CD14-positive monocyte (primary cell): ENCODE measurements at regions not wholly inside any gene's neighbourhood (a gene's known extent, or its start where the extent isn't known, plus 50 kb on each side); places are given as distances from the start of the nearest gene placed in this dataset.

Experiments used
- DNase-seq, 3 donors: peaks; one replicate each; pipeline ENCODE4 v3.0.0-alpha.2; 2011 to 2022
- H2AFZ ChIP-seq: 2 replicates; pipeline ENCODE4 v1.6.0; 2012; ENCODE audit warnings: mild to moderate bottlenecking, low read depth, low read length, inconsistent platforms; ENCODE audit not compliant: insufficient read depth, poor library complexity, severe bottlenecking
- H3K27ac ChIP-seq, 2 donors: 1 replicate in 1 of 2; 2 replicates in 1 of 2; pipeline ENCODE4 v1.5.1; 2012 to 2013; ENCODE audit warnings: low read length in 2 of 2, control low read depth in 1 of 2, inconsistent platforms in 1 of 2, low read depth in 1 of 2, mild to moderate bottlenecking in 1 of 2
- H3K27me3 ChIP-seq, 2 donors: one replicate each; pipeline versions ENCODE4 v1.6.0 to v1.6.1; 2011 to 2013; ENCODE audit warnings: low read length in 2 of 2; ENCODE audit not compliant: control insufficient read depth in 2 of 2, insufficient read depth in 2 of 2
- H3K36me3 ChIP-seq, 2 donors: replicated peaks in 1 of 2; 1 replicate in 1 of 2; 2 replicates in 1 of 2; pipeline versions ENCODE4 v1.5.1 to v1.6.1; 2012 to 2013; ENCODE audit warnings: low read length in 2 of 2, control low read depth in 1 of 2, inconsistent platforms in 1 of 2, mild to moderate bottlenecking in 1 of 2; ENCODE audit not compliant: insufficient read depth in 2 of 2, control insufficient read depth in 1 of 2
- H3K4me1 ChIP-seq, 2 donors: 1 replicate in 1 of 2; 2 replicates in 1 of 2; pipeline versions ENCODE4 v1.5.1 to v1.6.1; 2012 to 2013; ENCODE audit warnings: low read length in 2 of 2, control low read depth in 1 of 2, inconsistent platforms in 1 of 2, mild to moderate bottlenecking in 1 of 2, moderate library complexity in 1 of 2; ENCODE audit not compliant: insufficient read depth in 2 of 2, control insufficient read depth in 1 of 2
- H3K4me2 ChIP-seq: replicated peaks from 2 replicates; pipeline ENCODE3; 2012; ENCODE audit warnings: low read length, moderate library complexity, mild to moderate bottlenecking; ENCODE audit not compliant: poor library complexity, severe bottlenecking; ENCODE audit errors: extremely low read depth
- H3K4me3 ChIP-seq, 3 experiments: fragments of 200-600 bp in 1 of 3; sonication (generic) in 1 of 3; replicated peaks in 1 of 3; 1 replicate in 2 of 3; 2 replicates in 1 of 3; pipeline ENCODE4 v1.5.1; 2011 to 2013; ENCODE audit warnings: low read length in 3 of 3, mild to moderate bottlenecking in 3 of 3, control low read depth in 2 of 3, low read depth in 2 of 3, inconsistent platforms in 1 of 3, moderate library complexity in 1 of 3
- H3K79me2 ChIP-seq: 2 replicates; pipeline ENCODE4 v1.6.0; 2012; ENCODE audit warnings: mild to moderate bottlenecking, control low read depth, inconsistent platforms, low read length, moderate library complexity; ENCODE audit not compliant: insufficient read depth
- H3K9ac ChIP-seq: 2 replicates; pipeline ENCODE4 v1.6.0; 2017; ENCODE audit warnings: low read length, mild to moderate bottlenecking; ENCODE audit not compliant: insufficient read depth, poor library complexity, severe bottlenecking
- H3K9me3 ChIP-seq, 2 donors: replicated peaks in 1 of 2; 1 replicate in 1 of 2; 2 replicates in 1 of 2; pipeline versions ENCODE4 v1.5.1 to v1.6.1; 2012 to 2013; ENCODE audit warnings: low read length in 2 of 2, control low read depth in 1 of 2; ENCODE audit not compliant: control insufficient read depth in 1 of 2, insufficient read depth in 1 of 2
- H4K20me1 ChIP-seq: 2 replicates; pipeline ENCODE4 v1.6.0; 2012; ENCODE audit warnings: mild to moderate bottlenecking, low read length, control low read depth, moderate library complexity; ENCODE audit not compliant: insufficient read depth
- H3K27ac Mint-ChIP-seq, 7 donors: one replicate each; pipeline ENCODE4 v1.8.0; 2020; ENCODE audit warnings: mild to moderate bottlenecking in 7 of 7, mixed read lengths in 7 of 7, moderate library complexity in 6 of 7, inconsistent platforms in 2 of 7
- H3K27me3 Mint-ChIP-seq, 3 donors: one replicate each; pipeline ENCODE4 v1.8.0; 2021 to 2022; ENCODE audit warnings: low read depth in 3 of 3, mild to moderate bottlenecking in 3 of 3, mixed read lengths in 3 of 3, moderate library complexity in 3 of 3, inconsistent platforms in 1 of 3
- H3K36me3 Mint-ChIP-seq, 2 donors: one replicate each; pipeline ENCODE4 v1.8.0; 2020; ENCODE audit warnings: mixed read lengths in 2 of 2, inconsistent platforms in 1 of 2, mild to moderate bottlenecking in 1 of 2
- H3K4me1 Mint-ChIP-seq: one replicate; pipeline ENCODE4 v1.8.0; 2020; ENCODE audit warnings: mild to moderate bottlenecking, mixed read lengths
- H3K4me3 Mint-ChIP-seq, 2 donors: one replicate each; pipeline ENCODE4 v1.8.0; 2020; ENCODE audit warnings: mild to moderate bottlenecking in 2 of 2, mixed read lengths in 2 of 2, moderate library complexity in 1 of 2
- H3K9me3 Mint-ChIP-seq, 7 donors: one replicate each; pipeline ENCODE4 v1.8.0; 2020 to 2022; ENCODE audit warnings: mixed read lengths in 7 of 7, mild to moderate bottlenecking in 6 of 7, moderate library complexity in 6 of 7, inconsistent platforms in 2 of 7
- CTCF ChIP-seq: fragments of 200-600 bp; IDR thresholded peaks from one replicate; pipeline ENCODE4 v1.8.0; 2022; ENCODE audit warnings: antibody characterized with exemption, mild to moderate bottlenecking
- WGBS: methylation state at CpG from one replicate; pipeline ENCODE4 v1.1.5; 2013; ENCODE audit warnings: missing lambda C conversion rate; ENCODE audit not compliant: insufficient coverage; 5-methylcytosine and 5-hydroxymethylcytosine counted together
- intact Hi-C, 2 donors: fragments of 100-400 bp; cut with micrococcal nuclease; formaldehyde crosslinking; loops; one replicate each; pipeline versions ENCODE4 v1.15.0 to v1.15.1; 2023

- no peaks in the 10 kb centered on the region for H3K4me1 Mint-ChIP-seq
- peaks cover 0 to 3% (median 0%) of the 10 kb centered on the region in 7 donors for H3K9me3 Mint-ChIP-seq
- Histone ChIP-seq H3K4me2 (no peak overlapping the region), H3K27me3 (no peaks in the 10 kb centered on the region), H3K79me2 (no peaks in the 10 kb centered on the region), H3K4me3 (no peak overlapping the region), H4K20me1 (no peaks in the 10 kb centered on the region), H3K27ac (no peak overlapping the region), H2AFZ (no peak overlapping the region), H3K36me3 (no peaks in the 10 kb centered on the region), H3K4me1 (no peaks in the 10 kb centered on the region), H3K9ac (no peak overlapping the region), H3K9me3 (no peaks in the 10 kb centered on the region)
- TF ChIP-seq CTCF = no peak
- 81% methylated on average over 5 of the region's 5 CpGs for WGBS
- intact Hi-C loops = no loop called here
- DNase-seq = no peak
- H3K36me3 Mint-ChIP-seq = no peaks in the 10 kb centered on the region
- H3K4me3 Mint-ChIP-seq = no peak overlapping the region
- H3K27me3 Mint-ChIP-seq = peaks cover 1 to 3% (median 2%) of the 10 kb centered on the region in 3 donors
- H3K27ac Mint-ChIP-seq = no peak overlapping the region
These were observed 1045.9 kb downstream of the VRK1 start for GRCh38 chr14:97843066-97843465.

GRCh38 chr14:97844042-97844441, 1046.9 kb downstream of the VRK1 start:
- no peak overlapping the region for H3K4me3 Mint-ChIP-seq
- H3K4me3 ChIP-seq = no peak overlapping the region
- no peaks in the 10 kb centered on the region for H4K20me1 ChIP-seq
- no peaks in the 10 kb centered on the region for H3K27me3 ChIP-seq
- no peaks in the 10 kb centered on the region for H3K9me3 ChIP-seq
- no peaks in the 10 kb centered on the region for H3K4me1 Mint-ChIP-seq
- H3K9me3 Mint-ChIP-seq = peaks cover 0 to 3% (median 2%) of the 10 kb centered on the region in 7 donors
- H3K27me3 Mint-ChIP-seq = peaks cover 1 to 3% (median 2%) of the 10 kb centered on the region in 3 donors
- intact Hi-C loops = no loop called here
- H3K79me2 ChIP-seq = no peaks in the 10 kb centered on the region
- DNase-seq = no peak
- TF ChIP-seq CTCF = no peak
- H3K27ac Mint-ChIP-seq = no peak overlapping the region
- H3K36me3 Mint-ChIP-seq = no peaks in the 10 kb centered on the region
- 93% methylated on average over 2 of the region's 2 CpGs for WGBS
- no peak overlapping the region for H3K9ac ChIP-seq
- no peaks in the 10 kb centered on the region for H3K4me1 ChIP-seq
- H2AFZ ChIP-seq = no peak overlapping the region
- no peak overlapping the region for H3K27ac ChIP-seq
- no peaks in the 10 kb centered on the region for H3K36me3 ChIP-seq
- H3K4me2 ChIP-seq = no peak overlapping the region
